ENCODE measurements at regions not wholly inside any gene's neighbourhood (a gene's known extent, or its start where the extent isn't known, plus 50 kb on each side); places are given as distances from the start of the nearest gene placed in this dataset.

- TF ChIP-seq CTCF (IDR thresholded peaks at IDR 0.05): no peak
- no peak for TF ChIP-seq EP300 (IDR thresholded peaks at IDR 0.05)
- TF ChIP-seq POLR2A (IDR thresholded peaks at IDR 0.05): no peak
- H3K27me3 ChIP-seq: no peaks in the 10 kb centered on the region
- no peaks in the 10 kb centered on the region for H3K4me1 ChIP-seq (ENCODE audit: insufficient read depth)
- DNase-seq: no peak
- intact Hi-C loops (cut with DNase I): no loop called here
- no peak overlapping the region for H3K4me3 ChIP-seq
- no peaks in the 10 kb centered on the region for H3K9me3 ChIP-seq
- 72 to 81% (median 75%) methylated on average over 4 of the region's 4 CpGs for WGBS, 3 donors
- H3K27ac ChIP-seq: no peak overlapping the region
- no peaks in the 10 kb centered on the region for H3K36me3 ChIP-seq
Observed at GRCh38 chr13:73466561-73466960, 407.8 kb downstream of the KLF5 start.

- H3K9me3 ChIP-seq: no peaks in the 10 kb centered on the region
- intact Hi-C loops (cut with DNase I): no loop called here
- no peaks in the 10 kb centered on the region for H3K4me1 ChIP-seq (ENCODE audit: insufficient read depth)
- TF ChIP-seq EP300 (IDR thresholded peaks at IDR 0.05) (no peak), POLR2A (IDR thresholded peaks at IDR 0.05) (no peak), CTCF (IDR thresholded peaks at IDR 0.05) (no peak)
- no peak overlapping the region for H3K27ac ChIP-seq
- no peak for DNase-seq
- H3K27me3 ChIP-seq: no peaks in the 10 kb centered on the region
- H3K36me3 ChIP-seq: no peaks in the 10 kb centered on the region
- H3K4me3 ChIP-seq: no peak overlapping the region
- 62 to 74% (median 74%) methylated on average over 3 of the region's 3 CpGs for WGBS, 3 donors
Observed at GRCh38 chr13:73465617-73465971, 406.8 kb downstream of the KLF5 start.

GRCh38 chr13:73464758-73465616, 406.2 kb downstream of the KLF5 start:
- no peaks in the 10 kb centered on the region for H3K36me3 ChIP-seq
- WGBS, 3 donors: 52 to 57% (median 57%) methylated on average over 5 of the region's 5 CpGs
- H3K27me3 ChIP-seq: no peaks in the 10 kb centered on the region
- no peak overlapping the region for H3K27ac ChIP-seq
- intact Hi-C loops (cut with DNase I): no loop called here
- H3K4me1 ChIP-seq (ENCODE audit: insufficient read depth): no peaks in the 10 kb centered on the region
- no peaks in the 10 kb centered on the region for H3K9me3 ChIP-seq
- no peak for DNase-seq
- no peak overlapping the region for H3K4me3 ChIP-seq
- TF ChIP-seq EP300 (IDR thresholded peaks at IDR 0.05) (no peak), POLR2A (IDR thresholded peaks at IDR 0.05) (no peak)

GRCh38 chr13:73462241-73462640, 403.4 kb downstream of the KLF5 start:
- WGBS, 3 donors: 51 to 62% (median 62%) methylated on average over 4 of the region's 4 CpGs
- DNase-seq: no peak
- no peak overlapping the region for H3K4me3 ChIP-seq
- H3K27me3 ChIP-seq: no peaks in the 10 kb centered on the region
- no peaks in the 10 kb centered on the region for H3K9me3 ChIP-seq
- no peak overlapping the region for H3K27ac ChIP-seq
- H3K4me1 ChIP-seq (ENCODE audit: insufficient read depth): no peaks in the 10 kb centered on the region
- no peak for TF ChIP-seq CTCF (IDR thresholded peaks at IDR 0.05)
- TF ChIP-seq POLR2A (IDR thresholded peaks at IDR 0.05): no peak
- TF ChIP-seq EP300 (IDR thresholded peaks at IDR 0.05): no peak
- intact Hi-C loops (cut with DNase I): no loop called here
- H3K36me3 ChIP-seq: no peaks in the 10 kb centered on the region

Measured in ovary (tissue), 7 donors.